Medulla oblongata (tissue), 1 donor: ENCODE measurements at regions not wholly inside any gene's neighbourhood (a gene's known extent, or its start where the extent isn't known, plus 50 kb on each side); places are given as distances from the start of the nearest gene placed in this dataset.
"Not testable (repeated sequence)": the region's sequence is repeated elsewhere in the genome, so short reads cannot be mapped to it uniquely, and the experiment has no call there.

Experiments
- DNase-seq: peaks from one replicate; pipeline ENCODE4 v3.0.0-alpha.2; 2015; ENCODE audit errors: extremely low spot score

DNA sequence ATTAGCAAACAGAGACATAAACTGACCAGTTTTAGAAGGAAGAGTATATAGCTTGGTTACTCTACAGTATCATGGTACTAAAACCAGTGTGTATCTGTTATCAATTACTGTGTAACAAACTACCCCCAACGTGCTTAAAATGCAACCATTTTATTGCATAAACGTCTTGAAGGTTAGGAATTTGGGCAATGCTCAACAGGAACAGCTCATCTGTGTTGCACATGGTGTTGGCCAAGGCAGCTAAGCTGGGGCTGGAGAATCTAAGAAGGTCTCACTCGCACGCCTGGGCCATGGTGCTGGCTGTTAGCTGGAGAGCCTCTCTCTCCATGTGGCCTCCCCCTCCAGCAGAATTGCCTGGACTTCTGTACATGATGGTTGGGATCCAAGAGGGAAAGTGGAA, 81.2 kb upstream of the THBS1 start:
- DNase-seq = no peak

DNA sequence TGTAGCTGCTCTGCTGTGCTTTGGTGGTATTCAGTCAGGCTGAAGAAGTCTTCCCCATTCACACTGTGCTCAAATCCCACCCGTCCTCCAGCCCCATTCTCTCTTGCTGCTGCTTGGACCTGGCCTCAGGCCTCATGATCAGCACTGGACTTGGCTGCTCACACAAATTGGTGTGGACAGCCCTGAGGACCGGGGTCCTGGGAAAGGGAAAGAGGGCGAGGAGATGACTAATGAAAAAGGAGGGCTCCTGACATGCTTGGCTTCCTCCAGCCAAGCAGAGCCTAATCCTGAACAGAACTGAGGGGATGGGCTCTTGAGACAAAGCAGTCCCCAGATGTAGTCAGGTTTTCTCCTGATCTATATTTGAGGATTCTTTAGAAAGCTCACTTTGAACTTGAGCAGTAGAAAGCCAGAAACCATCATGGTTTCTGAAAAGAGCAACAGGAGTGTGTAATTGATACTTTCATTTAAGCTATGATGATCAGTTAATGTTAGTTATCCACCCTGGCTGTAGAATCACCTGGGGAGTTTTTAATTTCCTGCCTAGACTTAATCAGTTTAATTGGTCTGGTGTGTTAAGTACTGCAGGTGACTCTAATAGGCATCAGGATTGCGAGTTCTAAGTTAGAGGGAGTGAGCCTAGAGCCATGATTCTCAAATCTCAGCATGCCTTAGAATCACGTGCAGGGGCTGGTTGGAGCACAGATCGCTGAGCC, 79.4 kb upstream of the THBS1 start:
- no peak for DNase-seq

DNA sequence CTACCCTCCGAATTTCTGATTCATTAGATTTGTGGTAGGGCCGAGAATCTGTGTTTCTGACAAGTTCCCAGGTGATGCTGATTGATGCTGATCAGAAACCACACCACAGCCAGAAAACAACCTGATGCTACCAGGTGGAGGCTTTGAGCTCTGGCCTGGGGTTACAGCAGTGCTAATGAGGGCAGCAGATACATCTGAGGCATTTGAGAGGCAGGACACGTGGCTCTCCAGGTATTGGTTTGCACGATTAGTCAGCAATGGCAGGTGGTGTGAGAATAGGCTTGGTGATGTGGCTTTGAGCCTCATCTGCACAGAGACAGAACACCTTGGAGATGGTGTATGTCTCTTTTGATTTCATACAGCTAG, 78.8 kb upstream of the THBS1 start:
- no peak for DNase-seq

DNA sequence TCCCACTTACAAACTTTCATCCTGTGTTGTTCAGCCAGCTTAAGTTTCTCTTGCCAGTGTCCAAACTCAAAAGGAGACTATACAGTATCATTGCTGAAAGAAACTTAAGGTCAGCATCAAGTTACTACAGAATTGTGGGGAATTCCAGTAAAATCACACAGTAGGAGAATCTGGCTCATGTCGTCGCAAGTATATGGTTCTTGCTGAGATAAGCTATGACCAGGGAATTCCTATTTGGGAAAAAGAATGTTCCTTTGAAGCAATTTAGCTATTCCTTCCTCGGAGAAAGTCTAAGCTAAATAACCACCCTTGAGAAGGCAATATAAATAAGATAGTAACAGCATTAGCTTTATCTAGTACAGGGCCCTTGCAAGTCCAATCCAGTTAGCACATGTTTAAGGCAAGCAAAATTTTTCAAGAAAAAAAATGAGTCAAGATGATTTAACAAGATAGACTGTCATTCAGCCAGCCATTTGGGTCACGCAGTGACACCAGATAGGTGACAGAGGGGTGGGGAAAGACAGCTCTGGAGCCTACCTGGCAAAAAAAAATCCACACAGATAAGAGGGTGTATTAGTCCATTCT, 78.2 kb upstream of the THBS1 start:
- no peak for DNase-seq

DNA sequence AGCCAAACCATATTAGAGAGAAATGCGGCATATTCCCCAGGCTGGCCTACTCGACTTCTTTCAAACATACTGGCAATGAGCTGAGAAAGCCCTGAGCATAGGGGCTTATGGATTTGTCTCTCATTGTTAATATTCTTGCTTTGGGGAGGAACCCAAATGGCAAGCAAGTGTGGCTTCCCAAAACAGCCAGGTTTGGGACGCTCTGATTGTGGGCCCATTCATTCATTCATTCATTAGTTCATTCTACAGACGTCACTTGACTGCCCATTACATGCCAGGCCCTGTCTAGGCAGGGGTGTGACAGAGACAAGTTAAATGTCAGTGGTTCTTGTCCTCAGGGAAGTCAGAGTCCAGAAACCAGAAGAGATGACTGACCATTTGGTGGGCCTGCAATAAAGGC, 77.4 kb upstream of the THBS1 start:
- no peak for DNase-seq

DNA sequence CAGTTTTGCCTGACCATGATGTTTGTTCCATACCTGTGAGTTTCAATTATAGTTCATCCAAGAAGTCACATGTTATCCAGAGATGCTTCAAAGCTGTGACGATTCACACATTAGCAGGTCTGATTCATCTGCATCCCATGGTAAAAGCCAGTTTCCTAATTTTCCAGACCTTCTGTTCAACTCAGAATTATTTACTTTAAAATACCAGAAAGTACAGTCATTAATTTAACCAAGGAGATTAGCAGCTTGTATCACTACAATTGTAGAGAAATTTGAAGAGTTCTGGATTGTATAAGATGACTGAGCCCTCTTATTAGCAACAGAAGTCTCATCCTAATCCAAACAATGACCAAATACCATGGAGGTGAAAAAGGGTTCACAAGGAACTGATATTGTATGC, 76.1 kb upstream of the THBS1 start:
- DNase-seq = no peak

DNA sequence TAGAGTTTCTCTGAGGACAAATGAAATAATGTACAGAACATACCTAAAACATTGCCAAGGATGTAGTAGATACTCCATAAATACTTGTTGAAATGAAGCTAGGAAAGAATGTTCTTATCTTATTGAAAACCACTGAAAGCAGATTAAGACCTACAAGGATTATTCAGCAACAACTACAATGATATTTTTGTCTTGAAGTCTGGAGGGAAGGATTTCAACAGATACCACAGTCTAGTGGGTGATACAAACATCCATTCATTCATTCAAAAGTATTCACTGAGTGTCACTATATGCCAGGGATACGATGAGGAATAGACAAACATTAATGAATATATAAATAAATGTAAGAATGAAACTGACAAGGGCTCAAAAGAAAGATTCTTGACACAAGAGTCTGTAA, 74.7 kb upstream of the THBS1 start:
- DNase-seq = no peak

DNA sequence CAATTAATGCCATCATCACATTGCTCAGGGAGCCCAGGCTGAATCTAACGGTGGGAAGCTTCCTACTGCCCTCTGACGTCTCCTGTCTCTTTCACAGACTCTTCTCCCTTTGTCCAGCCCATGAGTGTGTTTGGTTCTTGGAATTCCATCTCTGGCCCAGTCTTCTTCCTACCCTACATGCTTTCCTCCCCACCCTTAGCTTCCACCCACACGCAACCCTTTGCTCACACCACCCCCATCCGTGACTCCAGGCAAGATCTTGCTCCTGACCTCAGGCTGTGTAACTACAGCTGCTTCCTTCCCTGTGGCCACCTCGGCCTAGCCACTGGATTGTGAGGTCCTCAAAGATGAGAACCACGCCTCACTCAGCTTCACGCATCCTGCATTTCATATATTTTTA, 72.3 kb upstream of the THBS1 start:
- DNase-seq = no peak

DNA sequence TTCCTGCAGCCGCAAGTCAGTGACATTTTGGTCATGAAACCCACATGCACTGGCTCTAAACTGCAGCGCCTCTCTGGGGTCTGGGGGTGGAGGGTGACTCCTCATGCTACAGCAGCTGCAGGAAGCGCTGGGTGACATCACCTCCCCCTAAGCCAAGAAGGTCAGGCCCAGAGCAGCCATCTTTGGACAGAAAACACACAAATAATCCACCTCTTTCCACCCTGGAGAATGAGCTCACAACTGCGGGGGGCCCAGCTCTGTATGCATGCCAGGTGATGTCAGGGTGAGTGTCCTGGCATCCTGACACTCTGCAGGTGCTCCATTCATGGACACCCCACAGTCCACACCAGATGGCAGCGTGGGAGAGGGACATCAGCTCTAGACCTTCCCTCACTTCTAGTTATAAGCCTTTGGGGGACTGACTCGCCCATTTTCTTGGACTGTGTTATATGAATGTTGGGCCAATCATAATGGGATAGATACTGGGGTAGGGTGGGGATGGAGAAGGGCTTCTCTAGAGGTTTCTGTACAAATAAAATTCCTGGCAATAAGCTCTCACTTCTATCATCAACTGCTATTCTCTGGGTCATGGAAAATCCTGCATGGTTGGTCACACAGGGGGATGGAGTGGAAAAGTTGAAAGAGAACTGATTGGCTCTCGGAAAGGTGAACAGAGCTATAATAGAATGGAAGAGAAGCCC, 70.7 kb upstream of the THBS1 start:
- no peak for DNase-seq

DNA sequence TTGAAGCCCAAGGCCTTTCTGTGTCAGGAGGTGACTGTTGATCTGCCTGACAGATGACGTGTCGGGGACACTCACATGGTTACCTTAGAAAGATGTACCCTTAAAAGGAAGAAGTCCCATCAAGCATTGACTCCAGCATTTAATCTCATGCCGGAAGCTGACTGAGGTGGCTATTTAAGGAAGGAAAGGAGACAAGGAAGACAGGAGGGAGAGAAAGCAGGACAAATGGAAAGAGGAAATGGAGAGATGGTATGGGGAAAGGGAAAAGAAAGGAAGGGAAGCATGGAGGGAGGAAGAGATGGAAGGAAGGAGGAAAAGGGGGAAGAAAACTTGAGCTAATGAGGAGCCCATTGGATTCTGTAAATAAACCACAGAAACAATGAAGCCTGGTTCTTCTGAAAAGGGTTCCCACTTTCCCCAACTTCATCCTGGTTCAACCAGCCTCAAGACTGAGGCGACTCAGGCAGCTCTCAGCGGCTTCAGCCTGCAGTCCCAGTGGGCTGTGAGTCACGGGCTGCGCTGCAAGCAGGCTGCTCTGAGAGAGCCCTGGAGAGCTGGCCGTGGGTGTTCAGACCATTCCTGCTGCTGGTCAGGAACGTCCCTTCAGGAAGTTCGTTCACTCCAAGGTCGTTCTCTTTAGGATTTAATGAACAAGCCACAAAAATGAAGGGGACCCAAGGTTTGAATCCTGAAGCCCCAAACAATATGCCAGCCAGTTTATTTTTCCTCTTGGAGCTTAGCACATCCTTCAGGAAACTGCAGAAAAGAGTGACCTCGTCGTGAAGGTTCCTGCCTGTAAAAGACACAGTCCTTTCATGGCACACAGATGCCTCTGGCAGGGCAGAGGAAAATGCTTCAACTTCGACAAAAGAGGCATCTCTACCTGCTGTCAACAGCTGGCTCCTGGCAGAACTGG, 69.6 kb upstream of the THBS1 start:
- DNase-seq = no peak

DNA sequence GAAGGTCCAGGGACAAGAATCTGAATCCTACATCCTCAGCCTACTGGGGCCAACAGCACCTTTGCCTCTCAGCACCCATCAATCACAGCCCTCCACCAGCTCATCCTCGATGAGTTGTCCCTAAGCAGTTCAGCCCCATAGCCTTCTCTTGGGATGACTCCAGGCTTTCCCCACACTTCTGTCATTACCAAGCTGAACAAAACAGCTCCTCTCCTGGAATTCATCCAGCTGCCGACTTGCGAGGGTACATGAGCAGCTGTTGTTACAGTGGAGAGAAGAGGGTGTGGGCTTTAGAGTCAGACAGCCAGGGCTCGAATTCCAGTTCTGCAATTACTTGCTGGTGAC, 69.0 kb upstream of the THBS1 start:
- DNase-seq = no peak

DNA sequence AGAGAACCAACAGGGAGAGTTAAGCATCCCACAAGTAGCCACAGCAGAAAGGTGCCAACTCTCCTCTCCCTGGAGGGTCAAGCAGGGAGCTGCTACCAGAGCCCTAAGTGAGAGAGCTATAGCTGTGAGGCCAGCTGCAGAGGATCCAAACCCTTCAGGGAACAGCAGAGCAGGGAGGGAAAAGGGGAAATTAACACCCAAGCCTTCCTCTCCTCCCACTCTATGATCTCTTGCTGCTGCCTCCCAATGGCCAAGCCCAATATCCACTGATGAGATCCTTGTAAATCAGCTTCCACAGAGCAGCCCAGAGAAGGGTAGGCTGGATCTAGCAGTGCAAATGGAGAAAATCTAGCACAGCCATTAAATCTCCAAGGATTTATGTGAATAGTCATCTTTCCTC, 68.2 kb upstream of the THBS1 start:
- no peak for DNase-seq

DNA sequence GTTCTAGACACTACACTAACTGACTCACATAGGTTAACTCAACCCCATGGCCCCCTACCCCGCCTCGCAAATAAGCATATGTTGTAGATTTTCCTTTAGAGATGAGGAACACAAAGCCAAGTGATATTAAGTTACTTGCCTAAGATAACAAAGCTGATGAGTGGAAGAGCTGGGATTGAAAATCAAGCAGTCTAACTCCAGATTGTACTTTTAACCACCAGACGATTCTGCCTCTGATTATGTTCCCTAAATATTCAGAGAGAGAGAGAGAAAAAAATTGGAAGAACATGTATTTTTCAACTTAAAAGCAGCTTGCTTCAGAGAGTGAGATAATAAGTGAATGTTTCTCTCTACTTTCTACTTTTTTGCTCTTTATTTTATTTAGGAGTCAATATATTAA, 66.9 kb upstream of the THBS1 start:
- no peak for DNase-seq

DNA sequence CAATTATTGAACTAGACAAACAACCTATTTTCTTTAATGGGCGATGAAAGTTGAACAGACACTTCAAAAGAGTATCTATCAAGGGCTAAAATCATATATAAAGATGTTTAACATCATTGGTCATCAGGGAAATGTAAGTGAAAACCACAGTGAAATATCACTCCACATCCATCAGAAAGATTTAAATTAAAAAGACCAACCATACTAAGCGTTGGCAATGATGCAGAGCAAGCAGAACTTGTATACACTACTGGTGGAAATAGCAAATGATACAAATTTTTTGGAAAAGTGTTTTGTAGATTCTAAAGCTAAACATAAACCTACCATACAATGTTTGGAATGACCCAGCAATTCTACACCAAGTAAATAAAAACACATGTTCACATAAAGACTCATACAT, 65.9 kb upstream of the THBS1 start:
- DNase-seq = no peak

DNA sequence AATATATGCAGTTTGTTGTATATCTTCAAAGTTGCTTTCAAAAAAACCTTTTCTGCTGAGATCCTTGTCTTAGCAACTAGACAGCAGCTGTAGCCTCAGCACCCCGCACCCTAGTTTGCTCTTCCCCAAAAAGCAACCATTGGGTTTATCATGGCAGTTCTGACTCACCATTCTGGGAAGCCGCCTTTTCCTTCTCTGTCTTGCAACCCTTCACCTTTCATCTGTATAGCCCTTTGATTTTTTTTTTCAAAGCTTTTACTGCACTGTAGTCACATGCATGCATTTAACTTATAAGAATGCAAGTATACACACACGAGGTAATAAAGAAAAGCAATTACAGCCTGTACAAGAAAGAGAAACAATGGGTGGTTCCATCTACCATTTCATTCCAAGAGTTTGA, 65.1 kb upstream of the THBS1 start:
- DNase-seq = no peak

DNA sequence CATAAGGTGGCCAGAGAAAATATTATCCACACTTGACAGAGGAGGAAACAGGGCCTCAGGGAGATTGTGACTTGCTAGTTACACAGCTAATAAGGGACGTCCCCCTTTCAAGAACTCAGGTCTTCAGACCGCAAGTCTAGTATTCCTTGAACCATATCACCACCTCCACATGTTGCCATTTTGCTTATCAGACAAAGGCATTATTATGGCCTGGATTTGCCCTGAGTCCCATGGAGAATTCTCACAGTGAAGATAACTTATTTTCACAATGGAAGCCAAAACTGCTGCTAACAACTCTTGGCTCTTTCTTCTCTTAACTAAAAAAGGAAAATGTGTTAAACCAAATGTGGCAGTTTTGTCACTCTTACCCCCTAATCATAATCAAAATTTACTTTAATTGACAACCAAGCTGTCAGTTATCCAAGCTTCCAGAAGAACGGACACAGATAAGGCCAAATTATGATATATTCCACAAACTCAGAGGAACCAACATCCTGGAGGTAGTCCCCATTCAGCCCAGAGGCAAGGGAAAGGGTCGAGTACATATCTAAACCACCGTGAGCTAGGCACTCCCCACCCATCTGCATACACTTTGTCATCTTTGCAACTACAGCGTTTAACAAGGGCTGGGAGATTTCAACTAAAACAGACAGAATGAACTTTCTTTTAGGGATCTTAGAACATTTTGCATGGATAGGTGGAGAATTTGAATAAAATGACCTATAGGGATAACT, 63.6 kb upstream of the THBS1 start:
- DNase-seq = no peak

DNA sequence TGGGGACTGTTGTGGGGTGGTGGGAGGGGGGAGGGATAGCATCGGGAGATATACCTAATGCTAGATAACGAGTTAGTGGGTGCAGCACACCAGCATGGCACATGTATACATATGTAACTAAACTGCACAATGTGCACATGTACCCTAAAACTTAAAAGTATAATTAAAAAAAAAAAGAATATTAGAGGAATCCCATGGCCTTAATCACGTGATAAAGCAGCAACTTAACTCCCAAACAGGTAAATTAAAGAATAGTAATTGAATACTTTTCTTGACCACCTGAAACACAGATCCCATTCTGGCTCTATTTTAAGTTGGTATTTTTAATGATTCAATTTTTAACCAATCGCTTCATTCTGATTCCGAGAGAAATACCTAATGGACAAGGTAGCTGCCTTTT, 56.9 kb upstream of the THBS1 start:
- not testable (repeated sequence) for DNase-seq

DNA sequence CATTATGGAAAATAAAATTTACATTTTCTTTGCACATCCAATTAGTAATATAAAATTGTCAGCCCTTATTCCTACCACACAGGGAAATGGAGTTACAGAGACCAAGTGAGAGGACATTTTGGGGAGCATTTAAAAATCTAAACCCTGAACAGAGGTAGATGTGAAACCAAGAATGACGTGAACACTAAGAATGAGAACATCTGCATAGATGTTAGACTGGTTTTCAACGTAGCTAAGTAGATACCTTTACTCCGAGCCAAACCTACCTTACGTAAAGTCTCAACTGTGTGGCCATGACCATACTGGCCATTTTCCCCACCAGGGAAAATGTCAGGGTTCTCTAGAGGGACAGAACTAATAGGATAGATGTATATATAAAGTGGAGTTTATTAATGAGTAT, 51.4 kb upstream of the THBS1 start:
- DNase-seq = no peak

DNA sequence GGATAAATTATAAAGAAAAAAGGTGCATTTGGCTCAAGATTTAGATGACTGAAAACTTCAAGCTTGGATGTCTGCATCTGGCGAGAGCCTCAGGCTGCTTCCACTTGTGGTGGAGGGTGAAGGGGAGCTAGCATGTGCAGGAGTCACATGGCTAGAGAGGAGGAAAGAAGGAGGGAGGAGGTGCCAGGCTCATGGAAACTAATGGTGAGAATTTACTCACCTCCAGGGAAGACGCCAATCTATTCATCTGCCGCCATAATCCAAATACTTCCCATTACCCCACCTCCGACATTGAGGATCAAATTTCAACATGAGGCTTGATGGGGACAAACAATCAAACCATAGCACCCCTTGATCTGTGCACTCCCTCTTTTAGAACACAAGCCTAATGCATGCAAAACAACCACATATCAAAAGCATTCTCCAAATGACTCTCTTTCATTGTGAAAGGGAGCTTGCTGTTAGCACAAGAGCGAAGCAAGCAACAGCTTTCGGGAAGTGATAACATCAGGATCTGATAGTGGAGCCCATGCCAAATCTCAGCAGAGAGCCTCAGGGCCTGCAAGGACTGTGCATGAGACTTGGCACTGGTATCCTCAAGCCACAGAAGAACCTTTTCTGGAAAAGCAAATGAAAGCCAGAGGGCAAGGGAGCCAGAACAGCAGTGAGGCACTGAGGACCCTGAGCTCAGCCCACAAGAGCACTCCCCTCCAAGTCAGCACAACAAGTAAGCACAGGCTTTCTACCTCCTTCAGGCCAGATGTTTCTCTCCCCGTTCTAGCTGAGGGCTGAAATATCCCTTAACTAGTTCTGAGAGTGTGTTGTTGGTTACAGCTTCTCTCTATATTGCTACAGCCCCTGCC, 50.2 kb upstream of the THBS1 start:
- DNase-seq = no peak
